PC-9 (cell line): ENCODE measurements at regions not wholly inside any gene's neighbourhood (a gene's known extent, or its start where the extent isn't known, plus 50 kb on each side); places are given as distances from the start of the nearest gene placed in this dataset.

Experiments
- BruUV-seq: library from RNA; stranded (reverse); fragments of 400-500 nt; replicated peaks from 2 replicates; lab custom pipeline; 2021; lab: Mats Ljungman, UMichigan
- CTCF ChIA-PET: fragments of 300-600 bp; sonication (Branson Sonifier 250); formaldehyde crosslinking; loops from one replicate; lab custom pipeline; 2022; ENCODE audit warnings: antibody characterized with exemption; lab: Charles Lee
- POLR2A ChIA-PET: fragments of 300-600 bp; sonication (Branson Sonifier 250); formaldehyde crosslinking; loops from one replicate; lab custom pipeline; 2022; ENCODE audit warnings: antibody characterized with exemption; ENCODE audit not compliant: unreplicated experiment; lab: Charles Lee
- DNase-seq, 2 experiments: peaks; one replicate each; pipeline versions ENCODE4 v3.0.0 to v3.0.0-alpha.2; 2015 to 2022; ENCODE audit warnings: mixed read lengths in 1 of 2
- H2AFZ ChIP-seq: fragments of 200-600 bp; sonication (generic); 2 replicates; pipeline ENCODE4 v1.8.1; 2017; ENCODE audit warnings: antibody characterized with exemption
- H3F3A ChIP-seq: fragments of 200-600 bp; sonication (generic); 2 replicates; pipeline ENCODE4 v1.8.1; 2017; ENCODE audit warnings: antibody characterized with exemption, mild to moderate bottlenecking, low read depth; ENCODE audit not compliant: insufficient read depth
- H3K27ac ChIP-seq: fragments of 200-600 bp; sonication (generic); 2 replicates; pipeline ENCODE4 v1.6.1; 2016; ENCODE audit warnings: mixed run types
- H3K27me3 ChIP-seq: fragments of 200-600 bp; sonication (generic); 2 replicates; pipeline ENCODE4 v1.6.1; 2016; ENCODE audit warnings: low read depth, mixed run types; ENCODE audit not compliant: insufficient read depth
- H3K36me3 ChIP-seq: fragments of 200-600 bp; sonication (generic); 2 replicates; pipeline ENCODE4 v1.6.1; 2016; ENCODE audit warnings: low read depth, mixed run types
- H3K4me1 ChIP-seq: fragments of 200-600 bp; sonication (generic); replicated peaks from 2 replicates; pipeline ENCODE4 v1.6.1; 2016; ENCODE audit warnings: mixed run types; ENCODE audit not compliant: insufficient read depth
- H3K4me2 ChIP-seq: fragments of 200-600 bp; sonication (generic); 2 replicates; pipeline ENCODE4 v1.6.1; 2017; ENCODE audit warnings: mixed run types
- H3K4me3 ChIP-seq: fragments of 200-600 bp; sonication (generic); 2 replicates; pipeline ENCODE4 v1.6.1; 2016; ENCODE audit warnings: mixed run types
- H3K79me2 ChIP-seq: fragments of 200-600 bp; sonication (generic); 2 replicates; pipeline ENCODE4 v1.6.1; 2017; ENCODE audit warnings: low read depth, mixed run types
- H3K9me2 ChIP-seq: fragments of 200-600 bp; sonication (generic); 2 replicates; pipeline ENCODE4 v1.8.1; 2017; ENCODE audit warnings: mild to moderate bottlenecking; ENCODE audit not compliant: insufficient read depth
- H3K9me3 ChIP-seq: fragments of 200-600 bp; sonication (generic); 2 replicates; pipeline ENCODE4 v1.8.1; 2016; ENCODE audit warnings: low read depth; ENCODE audit not compliant: insufficient read depth
- H4K20me1 ChIP-seq: fragments of 200-600 bp; sonication (generic); 2 replicates; pipeline ENCODE4 v1.8.1; 2017; ENCODE audit not compliant: insufficient read depth
- CTCF ChIP-seq: fragments of 200-600 bp; sonication (generic); conservative IDR thresholded peaks from 2 replicates; pipeline ENCODE4 v1.6.1; 2017; ENCODE audit warnings: mixed run types, antibody characterized with exemption, mild to moderate bottlenecking, moderate library complexity
- EZH2 ChIP-seq: fragments of 200-600 bp; sonication (generic); IDR thresholded peaks from 2 replicates; pipeline ENCODE4 v1.8.0; 2017; ENCODE audit warnings: antibody characterized with exemption, low read depth
- intact Hi-C: fragments of 100-400 bp; cut with micrococcal nuclease; formaldehyde crosslinking; loops from one replicate; pipeline ENCODE4 v1.10.0; 2022; ENCODE audit not compliant: unreplicated experiment

- POLR2A ChIA-PET = interaction anchor here (0.7 kb wide), 1 partner anchor 396 kb away, joined by 4 read pairs; no protein-coding TSS in a partner anchor
- Histone ChIP-seq H3K9me2 (no peaks in the 10 kb centered on the region), H3K79me2 (no peaks in the 10 kb centered on the region), H3K4me1 (peaks cover 5% of the 10 kb centered on the region; the same call in 1 of the 2 replicates), H3F3A (no peaks in the 10 kb centered on the region; the same call in 1 of the 2 replicates), H3K4me2 (no peak overlapping the region), H2AFZ (no peak overlapping the region), H3K27me3 (no peaks in the 10 kb centered on the region), H3K9me3 (peaks cover 3% of the 10 kb centered on the region; the same call in 1 of the 2 replicates), H3K27ac (no peak overlapping the region), H3K4me3 (no peak overlapping the region), H4K20me1 (no peaks in the 10 kb centered on the region), H3K36me3 (no peaks in the 10 kb centered on the region)
- no peak for TF ChIP-seq CTCF
- intact Hi-C loops = no loop called here
- CTCF ChIA-PET = no interaction called here
- no TSS peak for BruUV-seq
- no peak for DNase-seq
Measured at GRCh38 chr2:215886022-215886421, 127.3 kb downstream of the MREG start.

- TF ChIP-seq CTCF (no peak), EZH2 (no peak)
- no peak overlapping the region for H3K4me3 ChIP-seq
- H3K27me3 ChIP-seq = no peaks in the 10 kb centered on the region
- no peaks in the 10 kb centered on the region for H3K36me3 ChIP-seq
- H4K20me1 ChIP-seq = no peaks in the 10 kb centered on the region
- DNase-seq = no peak
- intact Hi-C loops = no loop called here
- H3F3A ChIP-seq = no peaks in the 10 kb centered on the region
- no peak overlapping the region for H3K4me2 ChIP-seq
- H3K9me3 ChIP-seq = peaks cover 3% of the 10 kb centered on the region; the same call in 1 of the 2 replicates
- no TSS peak for BruUV-seq
- no peak overlapping the region for H3K27ac ChIP-seq
- peaks cover 5% of the 10 kb centered on the region; the same call in 1 of the 2 replicates for H3K4me1 ChIP-seq
- H2AFZ ChIP-seq = no peak overlapping the region
- POLR2A ChIA-PET = no interaction called here
- H3K79me2 ChIP-seq = no peaks in the 10 kb centered on the region
- CTCF ChIA-PET = no interaction called here
- H3K9me2 ChIP-seq = no peaks in the 10 kb centered on the region
Measured at GRCh38 chr2:215885536-215885935, 127.8 kb downstream of the MREG start.

- H3K27ac ChIP-seq = no peak overlapping the region
- H3K27me3 ChIP-seq = no peaks in the 10 kb centered on the region
- TF ChIP-seq EZH2 = no peak
- TF ChIP-seq CTCF = no peak
- H3K4me2 ChIP-seq = no peak overlapping the region
- ChIA-PET POLR2A (no interaction called here), CTCF (no interaction called here)
- H4K20me1 ChIP-seq = no peaks in the 10 kb centered on the region
- H3K4me1 ChIP-seq = peaks cover 7% of the 10 kb centered on the region
- no peaks in the 10 kb centered on the region for H3K36me3 ChIP-seq
- H3K79me2 ChIP-seq = no peaks in the 10 kb centered on the region
- DNase-seq = no peak
- no peak overlapping the region for H2AFZ ChIP-seq
- intact Hi-C loops = no loop called here
- peaks cover 3% of the 10 kb centered on the region; the same call in 1 of the 2 replicates for H3K9me3 ChIP-seq
- no peak overlapping the region for H3K4me3 ChIP-seq
- H3F3A ChIP-seq = no peaks in the 10 kb centered on the region; the same call in 1 of the 2 replicates
- BruUV-seq = no TSS peak
- H3K9me2 ChIP-seq = no peaks in the 10 kb centered on the region
Measured at GRCh38 chr2:215884451-215885087, 128.8 kb downstream of the MREG start.
